Stomach smooth muscle (tissue), 2 donors: ENCODE measurements at regions not wholly inside any gene's neighbourhood (a gene's known extent, or its start where the extent isn't known, plus 50 kb on each side); places are given as distances from the start of the nearest gene placed in this dataset.
A peak's percentile ranks its signal among the peaks of the same experiment; 100 is the strongest.

ENCODE experiments used
- H3K27ac ChIP-seq: one replicate; pipeline ENCODE4 v1.7.0; 2013; ENCODE audit warnings: mild to moderate bottlenecking, low read length, inconsistent platforms
- H3K27me3 ChIP-seq, 2 donors: one replicate each; pipeline ENCODE4 v1.7.0; 2013; ENCODE audit warnings: low read length in 2 of 2; ENCODE audit not compliant: insufficient read depth in 2 of 2, control insufficient read depth in 1 of 2
- H3K36me3 ChIP-seq, 2 donors: one replicate each; pipeline ENCODE4 v1.7.0; 2013; ENCODE audit warnings: low read length in 2 of 2; ENCODE audit not compliant: control insufficient read depth in 2 of 2, insufficient read depth in 2 of 2
- H3K4me1 ChIP-seq: one replicate; pipeline ENCODE4 v1.7.0; 2013; ENCODE audit warnings: low read length; ENCODE audit not compliant: control insufficient read depth, insufficient read depth
- H3K4me3 ChIP-seq, 2 donors: one replicate each; pipeline ENCODE4 v1.7.0; 2013; ENCODE audit warnings: low read length in 2 of 2
- H3K9ac ChIP-seq, 2 donors: one replicate each; pipeline ENCODE4 v1.7.0; 2013; ENCODE audit warnings: low read length in 2 of 2, mild to moderate bottlenecking in 1 of 2
- H3K9me3 ChIP-seq, 2 donors: one replicate each; pipeline ENCODE4 v1.7.0; 2013; ENCODE audit warnings: low read length in 2 of 2; ENCODE audit not compliant: control insufficient read depth in 2 of 2
- donor health status: healthy.
- donor health status: Pancreatic carcinoma.

GRCh38 chr9:108478431-108479332, 377.1 kb downstream of the ACTL7B start:
- no peak overlapping the region for H3K4me3 ChIP-seq
- H3K9me3 ChIP-seq = no peaks in the 10 kb centered on the region
- no peak overlapping the region for H3K9ac ChIP-seq
- no peaks in the 10 kb centered on the region for H3K36me3 ChIP-seq
- no peaks in the 10 kb centered on the region for H3K27me3 ChIP-seq
- H3K4me1 ChIP-seq = peaks cover 6% of the 10 kb centered on the region
- peak overlapping the region; percentile 19 for H3K27ac ChIP-seq

GRCh38 chr9:108477529-108478006, 378.2 kb downstream of the ACTL7B start:
- H3K4me3 ChIP-seq = no peak overlapping the region
- no peaks in the 10 kb centered on the region for H3K9me3 ChIP-seq
- H3K36me3 ChIP-seq = no peaks in the 10 kb centered on the region
- no peak overlapping the region for H3K9ac ChIP-seq
- H3K4me1 ChIP-seq = peaks cover 8% of the 10 kb centered on the region
- no peaks in the 10 kb centered on the region for H3K27me3 ChIP-seq
- no peak overlapping the region for H3K27ac ChIP-seq

DNA sequence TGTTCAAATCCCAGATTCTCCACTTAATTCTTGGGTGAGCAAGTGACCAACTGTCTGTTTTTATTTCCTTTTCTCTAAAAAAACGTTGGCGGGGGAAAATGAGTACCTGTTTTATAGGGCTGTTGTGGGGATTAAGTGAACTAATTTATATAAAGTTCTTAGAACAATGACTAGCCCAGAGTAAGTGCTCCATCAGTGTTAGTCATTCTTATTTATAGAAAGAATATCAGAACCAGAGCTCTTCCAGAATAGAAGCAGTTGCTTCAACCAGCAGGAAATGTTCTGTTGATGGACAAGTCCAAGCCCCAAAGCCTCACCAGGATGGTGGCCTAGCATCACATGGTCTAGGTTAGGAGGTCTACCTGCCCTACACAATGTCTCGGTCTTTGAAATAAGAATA, 379.2 kb downstream of the ACTL7B start:
- no peaks in the 10 kb centered on the region for H3K9me3 ChIP-seq
- no peak overlapping the region for H3K4me3 ChIP-seq
- H3K27ac ChIP-seq = no peak overlapping the region
- H3K36me3 ChIP-seq = no peaks in the 10 kb centered on the region
- peaks cover 8% of the 10 kb centered on the region for H3K4me1 ChIP-seq
- no peak overlapping the region for H3K9ac ChIP-seq
- H3K27me3 ChIP-seq = no peaks in the 10 kb centered on the region

- Histone ChIP-seq H3K4me1 (peaks cover 8% of the 10 kb centered on the region), H3K27me3 (no peaks in the 10 kb centered on the region)
These were observed 380.0 kb downstream of the ACTL7B start for GRCh38 chr9:108475813-108476212.

GRCh38 chr9:108474356-108474755, 381.4 kb downstream of the ACTL7B start:
- H3K27ac ChIP-seq = no peak overlapping the region

More at GRCh38 chr9:108475813-108476212, 380.0 kb downstream of the ACTL7B start:
- no peak overlapping the region for H3K27ac ChIP-seq
- no peaks in the 10 kb centered on the region for H3K36me3 ChIP-seq
- no peak overlapping the region for H3K4me3 ChIP-seq
- H3K9me3 ChIP-seq = no peaks in the 10 kb centered on the region
- H3K9ac ChIP-seq = no peak overlapping the region

DNA sequence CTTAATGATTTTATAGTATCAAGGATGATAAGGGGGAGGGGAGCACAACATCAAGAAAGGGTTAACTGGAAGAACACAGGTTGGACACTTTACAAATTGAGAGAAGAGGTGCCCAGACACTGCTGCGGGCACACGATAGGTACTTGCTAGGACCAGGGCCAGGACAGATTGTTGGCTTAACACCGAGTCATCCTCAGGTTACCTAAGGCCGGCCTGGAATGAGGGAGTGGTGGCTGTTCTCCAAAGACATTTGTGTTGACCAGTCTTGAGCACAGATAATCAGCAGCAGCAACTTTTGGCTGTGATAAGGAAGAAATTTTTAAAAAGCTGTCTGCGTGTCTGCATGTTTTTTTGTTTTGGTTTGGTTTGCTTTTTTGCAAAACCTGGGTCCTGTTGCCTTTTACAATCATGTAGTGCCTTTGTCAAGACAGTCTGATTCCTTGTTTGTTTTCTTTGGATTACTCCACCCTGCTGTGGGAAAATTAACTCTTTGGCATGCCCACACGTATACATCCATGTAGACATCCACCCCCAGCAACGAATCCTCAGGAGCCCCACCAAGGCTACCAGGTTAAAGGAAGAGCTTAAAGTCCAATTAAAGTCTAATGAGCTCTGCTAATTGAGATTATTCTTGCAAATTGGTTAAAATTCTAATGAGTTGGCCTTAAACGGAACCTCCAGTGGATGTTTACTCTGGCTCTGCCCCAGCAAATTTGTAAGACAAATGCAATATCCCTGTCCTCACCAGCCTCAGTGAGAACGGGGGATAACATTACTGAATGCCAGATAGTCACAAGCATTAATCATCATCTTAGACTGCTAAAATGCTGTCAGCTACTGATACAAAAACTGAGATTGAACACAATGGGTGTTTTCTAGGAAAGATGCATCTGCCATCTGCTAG, 382.3 kb downstream of the ACTL7B start:
- Histone ChIP-seq H3K27ac (no peak overlapping the region), H3K9me3 (no peaks in the 10 kb centered on the region), H3K36me3 (no peaks in the 10 kb centered on the region), H3K27me3 (no peaks in the 10 kb centered on the region), H3K9ac (no peak overlapping the region), H3K4me3 (no peak overlapping the region), H3K4me1 (peaks cover 4% of the 10 kb centered on the region)

More at GRCh38 chr9:108474356-108474755, 381.4 kb downstream of the ACTL7B start:
- Histone ChIP-seq H3K9me3 (no peaks in the 10 kb centered on the region), H3K9ac (no peak overlapping the region), H3K27me3 (no peaks in the 10 kb centered on the region), H3K36me3 (no peaks in the 10 kb centered on the region), H3K4me1 (peaks cover 8% of the 10 kb centered on the region), H3K4me3 (no peak overlapping the region)

DNA sequence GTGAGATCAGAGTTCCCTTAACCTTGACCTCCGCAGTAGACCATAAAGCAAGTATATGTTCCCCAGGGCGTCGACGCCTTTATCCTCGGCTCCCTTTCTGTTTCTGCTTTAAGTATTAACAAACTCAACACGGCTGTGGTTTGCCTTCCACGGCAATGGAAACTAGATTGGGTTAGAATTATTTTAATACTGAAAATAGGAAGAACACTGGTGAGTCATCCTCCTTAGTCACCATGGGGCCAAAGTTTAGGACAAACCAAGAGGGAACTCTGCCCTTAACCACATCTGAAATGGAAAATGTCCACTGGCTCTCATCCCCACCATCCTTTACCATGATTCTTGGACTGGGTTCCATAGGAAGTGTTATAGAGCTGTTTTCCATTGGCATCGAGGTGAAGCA, 386.1 kb downstream of the ACTL7B start:
- Histone ChIP-seq H3K4me3 (no peak overlapping the region), H3K9ac (no peak overlapping the region), H3K9me3 (no peaks in the 10 kb centered on the region), H3K4me1 (peaks cover 13% of the 10 kb centered on the region), H3K36me3 (no peaks in the 10 kb centered on the region), H3K27me3 (no peaks in the 10 kb centered on the region), H3K27ac (no peak overlapping the region)

- no peak overlapping the region for H3K9ac ChIP-seq
- no peak overlapping the region for H3K27ac ChIP-seq
- no peaks in the 10 kb centered on the region for H3K27me3 ChIP-seq
- peaks cover 13% of the 10 kb centered on the region for H3K4me1 ChIP-seq
- no peak overlapping the region for H3K4me3 ChIP-seq
- no peaks in the 10 kb centered on the region for H3K9me3 ChIP-seq
- no peaks in the 10 kb centered on the region for H3K36me3 ChIP-seq
These were observed 387.4 kb downstream of the ACTL7B start for GRCh38 chr9:108468364-108468763.

- Histone ChIP-seq H3K27me3 (no peaks in the 10 kb centered on the region), H3K4me1 (peaks cover 10% of the 10 kb centered on the region), H3K27ac (peak overlapping the region; percentile 24), H3K9ac (peak overlapping the region in 1 of 2 donors; percentile 5), H3K36me3 (no peaks in the 10 kb centered on the region), H3K4me3 (peak overlapping the region; percentile 15 to 47), H3K9me3 (no peaks in the 10 kb centered on the region)
These were observed 388.0 kb downstream of the ACTL7B start for GRCh38 chr9:108467653-108468324.

GRCh38 chr9:108467161-108467560, 388.6 kb downstream of the ACTL7B start:
- no peaks in the 10 kb centered on the region for H3K9me3 ChIP-seq
- H3K27ac ChIP-seq = no peak overlapping the region
- H3K4me1 ChIP-seq = peaks cover 10% of the 10 kb centered on the region
- H3K4me3 ChIP-seq = no peak overlapping the region
- no peaks in the 10 kb centered on the region for H3K27me3 ChIP-seq
- no peak overlapping the region for H3K9ac ChIP-seq
- H3K36me3 ChIP-seq = no peaks in the 10 kb centered on the region
